HepG2 (cell line): ENCODE measurements at regions not wholly inside any gene's neighbourhood (a gene's known extent, or its start where the extent isn't known, plus 50 kb on each side); places are given as distances from the start of the nearest gene placed in this dataset.

Experiments used
- ATAC-seq: fragments of 200-7000 bp; cut with Tn5 transposase; 3 replicates; pipeline ENCODE4 v1.9.1; 2020; ENCODE audit warnings: mild to moderate bottlenecking, moderate library complexity
- BruUV-seq: library from RNA; stranded (reverse); fragments of 400-500 nt; replicated peaks from 2 replicates; lab custom pipeline; 2021; lab: Mats Ljungman, UMichigan
- CTCF ChIA-PET: fragments of 300-600 bp; formaldehyde crosslinking; extraction: SDS; loops from one replicate; lab custom pipeline; 2021; ENCODE audit warnings: low total read pairs, inconsistent platforms, low intra/inter-chr PET ratio; lab: Yijun Ruan, JAX
- POLR2A ChIA-PET: fragments of 350-600 bp; sonication (Branson Sonifier 250); formaldehyde crosslinking; loops from one replicate; lab custom pipeline; 2020; ENCODE audit warnings: antibody characterized with exemption, inconsistent platforms; lab: Yijun Ruan, JAX
- DNase-seq: peaks from one replicate; pipeline ENCODE4 v3.0.0-alpha.2; 2015; ENCODE audit warnings: low spot score
- FAIRE-seq: peaks from 3 replicates; lab custom pipeline; 2011; peaks lifted over from hg19 to GRCh38; lab: Jason Lieb, UNC
- H2AFZ ChIP-seq: one replicate; pipeline ENCODE4 v1.6.1; 2011; ENCODE audit warnings: low read length, inconsistent platforms
- H3K27ac ChIP-seq: fragments of 300-600 bp; 3 replicates; pipeline ENCODE4 v1.8.0; 2011; ENCODE audit warnings: mixed run types, mild to moderate bottlenecking, mixed read lengths, low read length, inconsistent platforms; ENCODE audit not compliant: insufficient read depth; ENCODE audit errors: extremely low read length
- H3K27me3 ChIP-seq, 2 experiments: fragments of 200-600 bp in 1 of 2; 2 replicates in 1 of 2; 3 replicates in 1 of 2; pipeline versions ENCODE4 v1.6.0 to v1.8.0; 2011; ENCODE audit warnings: low read length in 2 of 2, mild to moderate bottlenecking in 2 of 2, moderate library complexity in 2 of 2, inconsistent platforms in 1 of 2; ENCODE audit not compliant: insufficient read depth in 2 of 2, control insufficient read depth in 1 of 2
- H3K36me3 ChIP-seq, 2 experiments: fragments of 200-600 bp in 1 of 2; replicated peaks in 1 of 2; 2 replicates in 1 of 2; 3 replicates in 1 of 2; pipeline versions ENCODE4 v1.5.1 to v1.8.0; 2011; ENCODE audit warnings: low read length in 2 of 2, inconsistent platforms in 1 of 2; ENCODE audit not compliant: insufficient read depth in 2 of 2, control insufficient read depth in 1 of 2
- H3K4me1 ChIP-seq: 2 replicates; pipeline ENCODE4 v1.5.1; 2012; ENCODE audit warnings: low read length, inconsistent platforms; ENCODE audit not compliant: insufficient read depth
- H3K4me2 ChIP-seq: 2 replicates; pipeline ENCODE4 v1.6.0; 2011; ENCODE audit warnings: low read depth, low read length, inconsistent platforms
- H3K4me3 ChIP-seq, 3 experiments: fragments of 200-600 bp in 1 of 3; sonication (generic), shearing (Covaris generic) in 1 of 3; replicated peaks in 1 of 3; 2 replicates each; pipeline ENCODE4 v1.5.1; 2011 to 2016; ENCODE audit warnings: low read length in 3 of 3, inconsistent platforms in 2 of 3, low read depth in 2 of 3, mild to moderate bottlenecking in 2 of 3, control low read depth in 1 of 3, mixed read lengths in 1 of 3; ENCODE audit not compliant: insufficient read depth in 1 of 3
- H3K79me2 ChIP-seq: one replicate; pipeline ENCODE4 v1.6.1; 2011; ENCODE audit warnings: low read length, inconsistent platforms; ENCODE audit not compliant: insufficient read depth
- H3K9ac ChIP-seq: 2 replicates; pipeline ENCODE4 v1.6.0; 2011; ENCODE audit warnings: mild to moderate bottlenecking, low read depth, low read length, inconsistent platforms; ENCODE audit not compliant: insufficient read depth
- H3K9me3 ChIP-seq: 2 replicates; pipeline ENCODE4 v1.5.1; 2012; ENCODE audit warnings: mild to moderate bottlenecking, low read length
- H4K20me1 ChIP-seq: 2 replicates; pipeline ENCODE4 v1.6.0; 2011; ENCODE audit warnings: inconsistent platforms, mild to moderate bottlenecking, low read length, moderate library complexity; ENCODE audit not compliant: insufficient read depth
- GATA4 ChIP-seq: sonication (generic); IDR thresholded peaks from 2 replicates; pipeline ENCODE4 v1.6.1; 2016; ENCODE audit warnings: antibody characterized with exemption, low read depth, borderline replicate concordance
- JARID2 ChIP-seq: sonication (generic); formaldehyde crosslinking; IDR thresholded peaks from 2 replicates; pipeline ENCODE4 v1.8.1; 2023; ENCODE audit warnings: missing genetic modification reagents, inconsistent platforms; ENCODE audit not compliant: insufficient replicate concordance
- MAFG ChIP-seq: sonication (generic); formaldehyde crosslinking; IDR thresholded peaks from 2 replicates; pipeline ENCODE4 v1.5.1; 2020; ENCODE audit warnings: mild to moderate bottlenecking, missing genetic modification reagents
- MLLT10 ChIP-seq: sonication (generic); formaldehyde crosslinking; IDR thresholded peaks from 2 replicates; pipeline ENCODE4 v1.4.0; 2020; ENCODE audit warnings: missing genetic modification reagents
- ZFP82 ChIP-seq: sonication (generic); formaldehyde crosslinking; IDR thresholded peaks from 2 replicates; pipeline ENCODE4 v1.5.1; 2020; ENCODE audit warnings: mild to moderate bottlenecking, missing genetic modification reagents, borderline replicate concordance
- ZNF343 ChIP-seq: sonication (generic); formaldehyde crosslinking; IDR thresholded peaks from 2 replicates; pipeline ENCODE4 v1.4.0; 2020; ENCODE audit warnings: mild to moderate bottlenecking, missing genetic modification reagents
- ZNF839 ChIP-seq: sonication (generic); formaldehyde crosslinking; IDR thresholded peaks from 2 replicates; pipeline ENCODE4 v1.4.0; 2020; ENCODE audit warnings: missing genetic modification reagents, mild to moderate bottlenecking, borderline replicate concordance
- ZSCAN20 ChIP-seq: sonication (generic); formaldehyde crosslinking; IDR thresholded peaks from 2 replicates; pipeline ENCODE4 v1.4.0; 2020; ENCODE audit warnings: missing genetic modification reagents, mild to moderate bottlenecking, borderline replicate concordance
- WGBS: methylation state at CpG from one replicate; pipeline ENCODE4 v1.1.6; 2017; ENCODE audit warnings: low lambda C conversion rate; 5-methylcytosine and 5-hydroxymethylcytosine counted together
- in situ Hi-C: cut with HindIII; loops from 2 replicates; pipeline ENCODE4 v1.10.0; 2017; ENCODE audit warnings: low pct_unique_long_range_greater_than_20kb; ENCODE audit not compliant: extremely low pct_ligation_motif_present
- intact Hi-C: fragments of 100-400 bp; cut with micrococcal nuclease; formaldehyde crosslinking; loops from one replicate; pipeline ENCODE4 v1.10.0; 2022; ENCODE audit not compliant: unreplicated experiment
- TF ChIP-seq, protein P1 (sequence below): sonication (generic); formaldehyde crosslinking; IDR thresholded peaks from 2 replicates; pipeline ENCODE4 v1.4.0; 2020; ENCODE audit warnings: mild to moderate bottlenecking, missing genetic modification reagents

DNA sequence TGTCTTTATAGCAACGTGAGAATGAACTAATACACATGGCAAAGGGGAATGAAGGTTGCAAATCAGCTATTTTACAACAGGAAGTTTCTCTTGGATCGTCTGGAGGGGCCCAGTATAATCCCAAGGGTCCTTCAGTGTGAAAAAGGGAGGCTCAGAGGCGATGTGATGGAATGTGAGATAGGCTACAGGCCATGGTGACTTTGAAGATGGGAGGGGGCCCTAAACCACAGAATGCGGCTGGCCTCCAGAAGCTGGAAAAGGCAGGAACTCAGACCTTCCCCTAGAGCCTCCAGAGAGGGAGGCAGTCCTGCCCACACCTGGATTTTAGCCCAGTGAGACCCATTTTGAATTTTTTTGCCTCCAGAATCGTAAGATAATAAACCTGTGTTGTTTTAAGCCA is 69.4 kb upstream of the PGM2 start:
- intact Hi-C loops: no loop called here
- Histone ChIP-seq H3K79me2 (no peaks in the 10 kb centered on the region), H4K20me1 (no peaks in the 10 kb centered on the region), H3K9me3 (no peaks in the 10 kb centered on the region), H3K36me3 (no peaks in the 10 kb centered on the region), H3K4me3 (no peak overlapping the region), H3K9ac (no peak overlapping the region), H3K27me3 (peaks cover 0 to 2% of the 10 kb centered on the region in 2 experiments; a peak in 1 of 5 replicates), H2AFZ (no peak overlapping the region), H3K4me2 (no peak overlapping the region), H3K27ac (no peak overlapping the region), H3K4me1 (peaks cover 40% of the 10 kb centered on the region)
- BruUV-seq: no TSS peak
- ATAC-seq (no peak), FAIRE-seq (no peak), DNase-seq (no peak)
- in situ Hi-C loops: no loop called here
- POLR2A ChIA-PET: no interaction called here
- WGBS: 49% methylated on average over 5 of the region's 5 CpGs
- CTCF ChIA-PET: no interaction called here
- no peak for TF ChIP-seq GATA4
- TF ChIP-seq ZFP82 (CRISPR knock-in tag): no peak
- no peak for TF ChIP-seq ZSCAN20 (CRISPR knock-in tag)
- no peak for TF ChIP-seq MAFG
- no peak for TF ChIP-seq ZNF839 (CRISPR knock-in tag)
- no peak for TF ChIP-seq MLLT10 (CRISPR knock-in tag)
- no peak for TF ChIP-seq ZNF343
- no peak for TF ChIP-seq JARID2 (CRISPR knock-in tag)
- TF ChIP-seq, protein P1, sequence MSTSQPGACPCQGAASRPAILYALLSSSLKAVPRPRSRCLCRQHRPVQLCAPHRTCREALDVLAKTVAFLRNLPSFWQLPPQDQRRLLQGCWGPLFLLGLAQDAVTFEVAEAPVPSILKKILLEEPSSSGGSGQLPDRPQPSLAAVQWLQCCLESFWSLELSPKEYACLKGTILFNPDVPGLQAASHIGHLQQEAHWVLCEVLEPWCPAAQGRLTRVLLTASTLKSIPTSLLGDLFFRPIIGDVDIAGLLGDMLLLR (CRISPR knock-in tag): no peak
- TF ChIP-seq, all 625 proteins: peak for 0
